OCI-LY7 (cell line): ENCODE measurements at regions not wholly inside any gene's neighbourhood (a gene's known extent, or its start where the extent isn't known, plus 50 kb on each side); places are given as distances from the start of the nearest gene placed in this dataset.

Experiments
- EZH2phosphoT487 ChIP-seq: fragments of 200-600 bp; sonication (generic); IDR thresholded peaks from 2 replicates; pipeline ENCODE4 v1.6.1; 2018; ENCODE audit warnings: low read depth, borderline replicate concordance, mild to moderate bottlenecking, mixed run types, antibody characterized with exemption, low read length, moderate library complexity, mixed read lengths
- TF ChIP-seq, protein P1 (sequence below): fragments of 200-600 bp; sonication (generic); conservative IDR thresholded peaks from 2 replicates; pipeline ENCODE4 v1.5.1; 2014; ENCODE audit warnings: mild to moderate bottlenecking, antibody characterized with exemption, low read length, moderate library complexity, mixed read lengths

DNA sequence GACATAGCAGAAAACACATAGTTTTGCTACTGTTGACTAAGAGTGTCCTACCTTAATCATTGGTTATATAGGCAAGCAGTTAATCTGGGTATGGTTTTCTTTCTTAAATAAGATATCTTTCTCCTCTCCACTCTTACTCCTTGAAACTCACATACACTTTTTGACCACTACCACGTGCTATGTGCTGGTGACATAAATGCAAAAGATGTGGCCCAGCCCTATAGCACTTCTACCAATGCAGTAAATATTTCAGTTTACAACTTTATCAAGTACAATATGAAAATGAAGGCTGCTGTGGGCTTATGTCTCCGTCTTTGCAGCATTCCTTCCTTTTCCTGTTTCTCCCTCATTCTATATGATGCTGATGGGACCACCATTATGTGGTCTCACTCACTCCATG is 410.2 kb upstream of the CFAP20DC start:
- TF ChIP-seq, protein P1, sequence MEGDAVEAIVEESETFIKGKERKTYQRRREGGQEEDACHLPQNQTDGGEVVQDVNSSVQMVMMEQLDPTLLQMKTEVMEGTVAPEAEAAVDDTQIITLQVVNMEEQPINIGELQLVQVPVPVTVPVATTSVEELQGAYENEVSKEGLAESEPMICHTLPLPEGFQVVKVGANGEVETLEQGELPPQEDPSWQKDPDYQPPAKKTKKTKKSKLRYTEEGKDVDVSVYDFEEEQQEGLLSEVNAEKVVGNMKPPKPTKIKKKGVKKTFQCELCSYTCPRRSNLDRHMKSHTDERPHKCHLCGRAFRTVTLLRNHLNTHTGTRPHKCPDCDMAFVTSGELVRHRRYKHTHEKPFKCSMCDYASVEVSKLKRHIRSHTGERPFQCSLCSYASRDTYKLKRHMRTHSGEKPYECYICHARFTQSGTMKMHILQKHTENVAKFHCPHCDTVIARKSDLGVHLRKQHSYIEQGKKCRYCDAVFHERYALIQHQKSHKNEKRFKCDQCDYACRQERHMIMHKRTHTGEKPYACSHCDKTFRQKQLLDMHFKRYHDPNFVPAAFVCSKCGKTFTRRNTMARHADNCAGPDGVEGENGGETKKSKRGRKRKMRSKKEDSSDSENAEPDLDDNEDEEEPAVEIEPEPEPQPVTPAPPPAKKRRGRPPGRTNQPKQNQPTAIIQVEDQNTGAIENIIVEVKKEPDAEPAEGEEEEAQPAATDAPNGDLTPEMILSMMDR, result no peak
- no peak for TF ChIP-seq EZH2phosphoT487
